ENCODE measurements at regions not wholly inside any gene's neighbourhood (a gene's known extent, or its start where the extent isn't known, plus 50 kb on each side); places are given as distances from the start of the nearest gene placed in this dataset.

GRCh38 chr1:218614031-218614430 is 268.9 kb downstream of the TGFB2 start:
- no peak overlapping the region for H3K4me3 ChIP-seq (ENCODE audit: low read length)
- H3K4me1 ChIP-seq (ENCODE audit: insufficient read depth, low read length): peaks cover 16% of the 10 kb centered on the region
- no peaks in the 10 kb centered on the region for H3K36me3 ChIP-seq (ENCODE audit: insufficient read depth, low read length)
- WGBS: 95% methylated on average over 2 of the region's 2 CpGs
- H3K27me3 ChIP-seq (ENCODE audit: insufficient read depth, low read length): no peaks in the 10 kb centered on the region
- no peak overlapping the region for H3K27ac ChIP-seq (ENCODE audit: low read depth, low read length)
- no peak overlapping the region for H3K9ac ChIP-seq (ENCODE audit: low read depth, low read length)
- no peaks in the 10 kb centered on the region for H3K9me3 ChIP-seq (ENCODE audit: insufficient read depth, low read depth, low read length)

GRCh38 chr1:218616681-218617080 is 271.5 kb downstream of the TGFB2 start:
- no peak overlapping the region for H3K9ac ChIP-seq (ENCODE audit: low read depth, low read length)
- no peaks in the 10 kb centered on the region for H3K36me3 ChIP-seq (ENCODE audit: insufficient read depth, low read length)
- WGBS: 100% methylated on average over 1 of the region's 1 CpG

GRCh38 chr1:218617986-218618385 is 272.9 kb downstream of the TGFB2 start:
- no peaks in the 10 kb centered on the region for H3K36me3 ChIP-seq (ENCODE audit: insufficient read depth, low read length)
- no peaks in the 10 kb centered on the region for H3K9me3 ChIP-seq (ENCODE audit: insufficient read depth, low read depth, low read length)
- H3K9ac ChIP-seq (ENCODE audit: low read depth, low read length): no peak overlapping the region
- no peak overlapping the region for H3K27ac ChIP-seq (ENCODE audit: low read depth, low read length)
- H3K4me3 ChIP-seq (ENCODE audit: low read length): no peak overlapping the region
- no peaks in the 10 kb centered on the region for H3K27me3 ChIP-seq (ENCODE audit: insufficient read depth, low read length)
- peaks cover 10% of the 10 kb centered on the region for H3K4me1 ChIP-seq (ENCODE audit: insufficient read depth, low read length)

More at GRCh38 chr1:218616681-218617080, 271.5 kb downstream of the TGFB2 start:
- H3K4me1 ChIP-seq (ENCODE audit: insufficient read depth, low read length): peaks cover 12% of the 10 kb centered on the region
- H3K27me3 ChIP-seq (ENCODE audit: insufficient read depth, low read length): no peaks in the 10 kb centered on the region
- no peaks in the 10 kb centered on the region for H3K9me3 ChIP-seq (ENCODE audit: insufficient read depth, low read depth, low read length)
- no peak overlapping the region for H3K27ac ChIP-seq (ENCODE audit: low read depth, low read length)
- H3K4me3 ChIP-seq (ENCODE audit: low read length): no peak overlapping the region

GRCh38 chr1:218620956-218621355 is 275.8 kb downstream of the TGFB2 start:
- Histone ChIP-seq H3K4me3 (ENCODE audit: low read length) (no peak overlapping the region), H3K27ac (ENCODE audit: low read depth, low read length) (no peak overlapping the region), H3K9me3 (ENCODE audit: insufficient read depth, low read depth, low read length) (no peaks in the 10 kb centered on the region), H3K27me3 (ENCODE audit: insufficient read depth, low read length) (no peaks in the 10 kb centered on the region), H3K4me1 (ENCODE audit: insufficient read depth, low read length) (no peaks in the 10 kb centered on the region), H3K36me3 (ENCODE audit: insufficient read depth, low read length) (no peaks in the 10 kb centered on the region), H3K9ac (ENCODE audit: low read depth, low read length) (no peak overlapping the region)
- 94% methylated on average over 1 of the region's 1 CpG for WGBS

GRCh38 chr1:218624052-218624451 is 278.9 kb downstream of the TGFB2 start:
- Histone ChIP-seq H3K9me3 (ENCODE audit: insufficient read depth, low read depth, low read length) (no peaks in the 10 kb centered on the region), H3K4me1 (ENCODE audit: insufficient read depth, low read length) (no peaks in the 10 kb centered on the region), H3K27me3 (ENCODE audit: insufficient read depth, low read length) (no peaks in the 10 kb centered on the region), H3K9ac (ENCODE audit: low read depth, low read length) (no peak overlapping the region), H3K27ac (ENCODE audit: low read depth, low read length) (no peak overlapping the region), H3K36me3 (ENCODE audit: insufficient read depth, low read length) (no peaks in the 10 kb centered on the region), H3K4me3 (ENCODE audit: low read length) (no peak overlapping the region)
- WGBS: 80% methylated on average over 1 of the region's 2 CpGs

- no peaks in the 10 kb centered on the region for H3K9me3 ChIP-seq (ENCODE audit: insufficient read depth, low read depth, low read length)
- no peak overlapping the region for H3K4me3 ChIP-seq (ENCODE audit: low read length)
- H3K27me3 ChIP-seq (ENCODE audit: insufficient read depth, low read length): no peaks in the 10 kb centered on the region
- H3K27ac ChIP-seq (ENCODE audit: low read depth, low read length): no peak overlapping the region
- no peak overlapping the region for H3K9ac ChIP-seq (ENCODE audit: low read depth, low read length)
- WGBS: 94% methylated on average over 2 of the region's 2 CpGs
- H3K36me3 ChIP-seq (ENCODE audit: insufficient read depth, low read length): no peaks in the 10 kb centered on the region
- H3K4me1 ChIP-seq (ENCODE audit: insufficient read depth, low read length): no peaks in the 10 kb centered on the region
Observed at GRCh38 chr1:218625393-218625792, 280.3 kb downstream of the TGFB2 start.

GRCh38 chr1:218633238-218633988 is 288.3 kb downstream of the TGFB2 start:
- Histone ChIP-seq H3K9ac (ENCODE audit: low read depth, low read length) (no peak overlapping the region), H3K27me3 (ENCODE audit: insufficient read depth, low read length) (no peaks in the 10 kb centered on the region), H3K27ac (ENCODE audit: low read depth, low read length) (no peak overlapping the region), H3K4me1 (ENCODE audit: insufficient read depth, low read length) (no peaks in the 10 kb centered on the region), H3K9me3 (ENCODE audit: insufficient read depth, low read depth, low read length) (peaks cover 5% of the 10 kb centered on the region; the same call in 1 of the 2 replicates), H3K4me3 (ENCODE audit: low read length) (no peak overlapping the region), H3K36me3 (ENCODE audit: insufficient read depth, low read length) (no peaks in the 10 kb centered on the region)
- WGBS: 82% methylated on average over 9 of the region's 9 CpGs

- H3K27ac ChIP-seq (ENCODE audit: low read depth, low read length): no peak overlapping the region
- 94% methylated on average over 4 of the region's 4 CpGs for WGBS
- H3K9ac ChIP-seq (ENCODE audit: low read depth, low read length): no peak overlapping the region
- H3K9me3 ChIP-seq (ENCODE audit: insufficient read depth, low read depth, low read length): peaks cover 5% of the 10 kb centered on the region; the same call in 1 of the 2 replicates
- no peaks in the 10 kb centered on the region for H3K27me3 ChIP-seq (ENCODE audit: insufficient read depth, low read length)
- no peaks in the 10 kb centered on the region for H3K4me1 ChIP-seq (ENCODE audit: insufficient read depth, low read length)
- no peak overlapping the region for H3K4me3 ChIP-seq (ENCODE audit: low read length)
- H3K36me3 ChIP-seq (ENCODE audit: insufficient read depth, low read length): no peaks in the 10 kb centered on the region
Observed at GRCh38 chr1:218634212-218634611, 289.1 kb downstream of the TGFB2 start.

GRCh38 chr1:218636548-218636947 is 291.4 kb downstream of the TGFB2 start:
- H3K4me1 ChIP-seq (ENCODE audit: insufficient read depth, low read length): no peaks in the 10 kb centered on the region
- no peaks in the 10 kb centered on the region for H3K27me3 ChIP-seq (ENCODE audit: insufficient read depth, low read length)
- H3K9me3 ChIP-seq (ENCODE audit: insufficient read depth, low read depth, low read length): peaks cover 5% of the 10 kb centered on the region; the same call in 1 of the 2 replicates
- H3K36me3 ChIP-seq (ENCODE audit: insufficient read depth, low read length): no peaks in the 10 kb centered on the region
- H3K9ac ChIP-seq (ENCODE audit: low read depth, low read length): no peak overlapping the region
- 89% methylated on average over 1 of the region's 1 CpG for WGBS
- H3K4me3 ChIP-seq (ENCODE audit: low read length): no peak overlapping the region
- H3K27ac ChIP-seq (ENCODE audit: low read depth, low read length): no peak overlapping the region

GRCh38 chr1:218640173-218640572 is 295.0 kb downstream of the TGFB2 start:
- Histone ChIP-seq H3K9me3 (ENCODE audit: insufficient read depth, low read depth, low read length) (peaks cover 4% of the 10 kb centered on the region; the same call in 1 of the 2 replicates), H3K4me1 (ENCODE audit: insufficient read depth, low read length) (no peaks in the 10 kb centered on the region), H3K9ac (ENCODE audit: low read depth, low read length) (no peak overlapping the region), H3K27me3 (ENCODE audit: insufficient read depth, low read length) (no peaks in the 10 kb centered on the region), H3K4me3 (ENCODE audit: low read length) (no peak overlapping the region), H3K36me3 (ENCODE audit: insufficient read depth, low read length) (no peaks in the 10 kb centered on the region), H3K27ac (ENCODE audit: low read depth, low read length) (no peak overlapping the region)
- 91% methylated on average over 2 of the region's 3 CpGs for WGBS

- Histone ChIP-seq H3K9me3 (ENCODE audit: insufficient read depth, low read depth, low read length) (peaks cover 4% of the 10 kb centered on the region; the same call in 1 of the 2 replicates), H3K4me3 (ENCODE audit: low read length) (no peak overlapping the region), H3K9ac (ENCODE audit: low read depth, low read length) (no peak overlapping the region), H3K27ac (ENCODE audit: low read depth, low read length) (no peak overlapping the region), H3K36me3 (ENCODE audit: insufficient read depth, low read length) (no peaks in the 10 kb centered on the region), H3K4me1 (ENCODE audit: insufficient read depth, low read length) (no peaks in the 10 kb centered on the region), H3K27me3 (ENCODE audit: insufficient read depth, low read length) (no peaks in the 10 kb centered on the region)
- WGBS: 93% methylated on average over 5 of the region's 5 CpGs
Observed at GRCh38 chr1:218642033-218642948, 297.2 kb downstream of the TGFB2 start.

Measured in HUES64 (cell line).